ENCODE measurements at regions not wholly inside any gene's neighbourhood (a gene's known extent, or its start where the extent isn't known, plus 50 kb on each side); places are given as distances from the start of the nearest gene placed in this dataset.

DNA sequence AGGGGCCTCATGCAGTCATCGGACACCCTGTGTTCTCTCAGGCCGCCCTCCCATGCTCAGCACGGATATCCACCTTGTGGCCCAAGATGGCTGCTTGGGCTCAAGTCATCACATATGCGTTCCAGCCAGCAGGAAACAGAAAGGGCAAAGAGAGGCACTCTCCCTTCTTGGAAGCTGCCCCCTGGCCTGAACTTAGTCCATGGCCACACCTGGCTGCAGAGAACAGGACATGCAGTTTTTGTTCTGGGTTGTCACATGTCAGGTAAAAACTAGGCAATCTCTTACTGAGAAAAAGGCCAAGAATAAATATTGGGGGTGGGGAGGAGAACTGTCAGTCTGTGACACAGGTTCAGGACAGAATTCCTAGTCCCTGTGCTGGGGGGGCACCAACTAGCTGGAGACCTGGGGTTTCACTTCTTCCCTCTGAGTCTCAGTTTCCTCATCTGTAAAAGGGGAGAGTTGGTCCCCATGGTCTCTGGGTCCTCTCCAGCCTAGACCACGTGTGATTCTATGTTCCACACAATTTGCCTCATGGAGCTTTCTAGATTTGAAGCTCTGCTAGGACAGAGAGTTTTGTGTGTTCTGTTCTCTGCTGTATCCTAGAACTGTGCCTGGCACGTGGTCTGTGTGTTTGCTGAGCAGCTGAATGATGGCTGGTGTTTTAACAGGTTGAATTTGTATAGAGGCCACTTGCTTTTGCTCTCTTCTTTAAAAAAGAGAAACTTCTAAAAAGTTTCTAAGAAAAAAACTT, 107.2 kb upstream of the ANO1 start (continued):
- TF ChIP-seq, protein P1, sequence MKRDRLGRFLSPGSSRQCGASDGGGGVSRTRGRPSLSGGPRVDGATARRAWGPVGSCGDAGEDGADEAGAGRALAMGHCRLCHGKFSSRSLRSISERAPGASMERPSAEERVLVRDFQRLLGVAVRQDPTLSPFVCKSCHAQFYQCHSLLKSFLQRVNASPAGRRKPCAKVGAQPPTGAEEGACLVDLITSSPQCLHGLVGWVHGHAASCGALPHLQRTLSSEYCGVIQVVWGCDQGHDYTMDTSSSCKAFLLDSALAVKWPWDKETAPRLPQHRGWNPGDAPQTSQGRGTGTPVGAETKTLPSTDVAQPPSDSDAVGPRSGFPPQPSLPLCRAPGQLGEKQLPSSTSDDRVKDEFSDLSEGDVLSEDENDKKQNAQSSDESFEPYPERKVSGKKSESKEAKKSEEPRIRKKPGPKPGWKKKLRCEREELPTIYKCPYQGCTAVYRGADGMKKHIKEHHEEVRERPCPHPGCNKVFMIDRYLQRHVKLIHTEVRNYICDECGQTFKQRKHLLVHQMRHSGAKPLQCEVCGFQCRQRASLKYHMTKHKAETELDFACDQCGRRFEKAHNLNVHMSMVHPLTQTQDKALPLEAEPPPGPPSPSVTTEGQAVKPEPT (CRISPR knock-in tag; IDR thresholded peaks at IDR 0.05; ENCODE audit: low read depth), result 0 out of 2 replicates have a peak, but pooled peaks have one; percentile 6
- TF ChIP-seq MTF2 (CRISPR knock-in tag; IDR thresholded peaks at IDR 0.05; ENCODE audit: borderline replicate concordance) (0 out of 2 replicates have a peak, but pooled peaks have one; percentile 35), ATF7-NPFF (CRISPR knock-in tag; IDR thresholded peaks at IDR 0.05; ENCODE audit: low read depth) (no peak), NFKB2 (CRISPR knock-in tag; IDR thresholded peaks at IDR 0.05; ENCODE audit: borderline replicate concordance) (no peak), ZNF761 (CRISPR knock-in tag; conservative IDR thresholded peaks at IDR 0.05) (0 out of 2 replicates have a peak, but pooled peaks have one; percentile 34), MEIS1 (CRISPR knock-in tag; IDR thresholded peaks at IDR 0.05; ENCODE audit: borderline replicate concordance) (no peak), ZNF629 (CRISPR knock-in tag; conservative IDR thresholded peaks at IDR 0.05) (peak; percentile 72), ZNF205 (CRISPR knock-in tag; IDR thresholded peaks at IDR 0.05) (no peak), ZFX (CRISPR knock-in tag; IDR thresholded peaks at IDR 0.05; ENCODE audit: low read depth) (0 out of 2 replicates have a peak, but pooled peaks have one; percentile 31), EHMT2 (IDR thresholded peaks at IDR 0.05; ENCODE audit: borderline replicate concordance, low read depth, low read length) (peak; percentile 26; the same call in 1 of the 2 replicates), ELF1 (CRISPR knock-in tag; IDR thresholded peaks at IDR 0.05) (no peak)
- TF ChIP-seq, protein P2, sequence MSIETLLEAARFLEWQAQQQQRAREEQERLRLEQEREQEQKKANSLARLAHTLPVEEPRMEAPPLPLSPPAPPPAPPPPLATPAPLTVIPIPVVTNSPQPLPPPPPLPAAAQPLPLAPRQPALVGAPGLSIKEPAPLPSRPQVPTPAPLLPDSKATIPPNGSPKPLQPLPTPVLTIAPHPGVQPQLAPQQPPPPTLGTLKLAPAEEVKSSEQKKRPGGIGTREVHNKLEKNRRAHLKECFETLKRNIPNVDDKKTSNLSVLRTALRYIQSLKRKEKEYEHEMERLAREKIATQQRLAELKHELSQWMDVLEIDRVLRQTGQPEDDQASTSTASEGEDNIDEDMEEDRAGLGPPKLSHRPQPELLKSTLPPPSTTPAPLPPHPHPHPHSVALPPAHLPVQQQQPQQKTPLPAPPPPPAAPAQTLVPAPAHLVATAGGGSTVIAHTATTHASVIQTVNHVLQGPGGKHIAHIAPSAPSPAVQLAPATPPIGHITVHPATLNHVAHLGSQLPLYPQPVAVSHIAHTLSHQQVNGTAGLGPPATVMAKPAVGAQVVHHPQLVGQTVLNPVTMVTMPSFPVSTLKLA (IDR thresholded peaks at IDR 0.05), result peak; percentile 91
- TF ChIP-seq, protein P3, sequence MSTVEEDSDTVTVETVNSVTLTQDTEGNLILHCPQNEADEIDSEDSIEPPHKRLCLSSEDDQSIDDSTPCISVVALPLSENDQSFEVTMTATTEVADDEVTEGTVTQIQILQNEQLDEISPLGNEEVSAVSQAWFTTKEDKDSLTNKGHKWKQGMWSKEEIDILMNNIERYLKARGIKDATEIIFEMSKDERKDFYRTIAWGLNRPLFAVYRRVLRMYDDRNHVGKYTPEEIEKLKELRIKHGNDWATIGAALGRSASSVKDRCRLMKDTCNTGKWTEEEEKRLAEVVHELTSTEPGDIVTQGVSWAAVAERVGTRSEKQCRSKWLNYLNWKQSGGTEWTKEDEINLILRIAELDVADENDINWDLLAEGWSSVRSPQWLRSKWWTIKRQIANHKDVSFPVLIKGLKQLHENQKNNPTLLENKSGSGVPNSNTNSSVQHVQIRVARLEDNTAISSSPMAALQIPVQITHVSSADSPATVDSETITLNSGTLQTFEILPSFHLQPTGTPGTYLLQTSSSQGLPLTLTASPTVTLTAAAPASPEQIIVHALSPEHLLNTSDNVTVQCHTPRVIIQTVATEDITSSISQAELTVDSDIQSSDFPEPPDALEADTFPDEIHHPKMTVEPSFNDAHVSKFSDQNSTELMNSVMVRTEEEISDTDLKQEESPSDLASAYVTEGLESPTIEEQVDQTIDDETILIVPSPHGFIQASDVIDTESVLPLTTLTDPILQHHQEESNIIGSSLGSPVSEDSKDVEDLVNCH (CRISPR knock-in tag; IDR thresholded peaks at IDR 0.05), result no peak

Data from HepG2 (cell line).